Left renal pelvis (tissue), 4 donors: ENCODE measurements at regions not wholly inside any gene's neighbourhood (a gene's known extent, or its start where the extent isn't known, plus 50 kb on each side); places are given as distances from the start of the nearest gene placed in this dataset.

Experiments used
- DNase-seq, 4 donors: peaks; one replicate each; pipeline ENCODE4 v3.0.0-alpha.2; 2013; ENCODE audit warnings: low read depth in 4 of 4, low spot score in 3 of 4

DNA sequence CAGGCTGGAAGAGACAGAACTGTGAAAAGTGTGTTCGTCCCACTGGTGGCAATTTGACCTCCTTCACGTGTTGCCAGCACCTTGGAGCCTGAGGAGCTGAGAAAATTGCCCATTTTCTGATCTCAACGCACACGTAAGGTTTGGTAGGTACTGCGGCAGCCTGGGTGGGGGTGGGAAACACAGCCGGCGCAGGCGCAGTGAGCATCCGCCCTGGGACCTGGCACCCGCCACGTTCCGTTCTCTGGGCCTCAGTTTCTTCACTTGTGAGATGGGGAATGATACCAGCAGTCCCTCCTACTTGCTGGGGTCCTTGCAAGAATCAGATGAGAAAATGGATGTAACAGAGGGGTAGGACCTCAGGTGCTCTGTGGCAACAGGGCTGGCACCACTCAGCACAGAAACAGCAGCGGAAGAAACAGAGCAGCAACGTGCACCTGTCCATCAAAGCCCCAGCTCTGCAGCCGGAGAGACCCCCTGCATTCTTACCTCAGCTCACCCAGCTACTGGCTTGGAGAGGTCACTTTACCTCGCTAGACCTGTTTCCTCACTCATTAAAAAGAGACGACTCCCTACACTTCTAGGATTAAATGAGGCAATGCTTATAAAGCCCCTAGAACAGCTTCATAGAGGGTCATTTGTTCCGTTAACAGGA is 458.0 kb upstream of the ID2 start:
- DNase-seq, result no peak

DNA sequence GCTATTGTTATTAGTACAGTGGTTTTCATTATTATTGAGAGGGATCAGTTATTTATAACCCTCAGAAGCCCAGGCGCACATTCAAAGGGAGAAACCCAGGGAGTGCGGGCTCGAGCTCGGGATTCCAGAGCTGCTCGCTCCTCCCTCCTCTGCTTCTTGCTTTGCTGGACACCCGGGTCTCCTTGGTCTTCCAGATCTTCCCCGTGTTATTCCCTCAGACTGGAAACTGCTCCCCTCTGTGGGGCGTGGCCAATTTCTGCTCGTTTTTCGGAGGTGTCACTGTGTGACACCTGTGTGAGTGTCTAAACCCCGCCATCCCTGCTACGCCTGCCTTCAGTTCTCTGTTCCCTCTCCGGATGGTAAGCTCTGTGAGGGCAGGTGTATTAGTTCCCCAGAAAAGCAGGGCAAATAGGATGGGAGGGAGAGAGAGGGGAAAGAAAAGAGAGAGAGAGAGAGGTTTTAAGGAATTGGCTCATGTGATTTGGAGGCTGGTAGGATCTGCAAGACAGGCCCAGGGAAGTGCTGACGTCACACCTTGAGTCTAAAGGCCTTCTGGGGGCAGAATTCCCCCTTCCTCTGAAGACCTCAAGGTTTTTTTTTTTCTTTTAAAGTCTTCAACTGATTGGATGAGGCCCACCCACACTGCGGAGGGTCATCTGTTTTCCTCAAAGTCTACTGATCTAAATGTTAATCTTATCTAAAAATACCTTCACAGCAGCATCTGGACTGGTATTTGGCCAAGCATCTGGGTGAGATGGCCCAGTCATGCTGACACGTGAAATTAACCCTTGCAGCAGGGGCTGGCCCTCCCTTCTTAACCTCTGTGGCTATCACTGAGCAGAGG is 457.3 kb upstream of the ID2 start:
- DNase-seq, result no peak

DNA sequence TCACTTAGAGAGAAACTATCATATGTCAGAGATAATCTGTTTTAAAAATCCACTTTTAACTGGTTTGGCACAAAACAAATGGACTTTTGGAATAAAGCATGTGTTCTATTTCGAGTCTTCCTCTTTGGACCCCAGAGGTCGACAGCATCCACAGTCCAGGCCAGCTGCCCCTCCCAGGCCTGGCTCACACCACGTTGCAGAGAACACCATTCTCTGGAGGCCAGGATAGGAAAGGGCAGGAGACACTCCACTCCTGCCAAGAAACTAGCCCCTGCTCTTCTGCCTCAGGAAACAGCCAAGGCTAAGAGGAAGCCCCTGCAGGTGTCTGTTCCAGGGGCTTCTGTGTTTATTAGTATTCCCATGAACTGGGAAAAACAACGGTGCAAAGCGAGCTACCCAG is 456.6 kb upstream of the ID2 start:
- DNase-seq, result no peak

DNA sequence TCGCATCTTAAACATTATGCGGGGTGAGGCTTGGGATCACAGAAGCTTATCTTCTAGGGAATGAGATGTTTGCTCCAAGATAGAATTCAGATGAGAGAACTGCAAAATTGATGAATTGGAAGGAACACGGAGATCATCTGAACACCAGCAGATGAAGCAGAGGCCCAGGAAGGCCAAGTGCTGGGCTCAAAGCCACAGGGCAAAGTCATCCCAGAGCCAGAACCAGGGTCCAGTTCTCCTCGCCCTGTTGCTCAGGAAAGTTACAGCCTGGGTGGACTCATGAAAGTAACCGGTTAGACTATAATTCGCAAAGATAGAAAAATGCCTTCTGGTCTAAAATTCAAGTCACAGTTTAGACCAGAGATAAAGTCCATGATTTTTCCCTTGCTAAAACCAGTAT is 456.1 kb upstream of the ID2 start:
- no peak for DNase-seq

DNA sequence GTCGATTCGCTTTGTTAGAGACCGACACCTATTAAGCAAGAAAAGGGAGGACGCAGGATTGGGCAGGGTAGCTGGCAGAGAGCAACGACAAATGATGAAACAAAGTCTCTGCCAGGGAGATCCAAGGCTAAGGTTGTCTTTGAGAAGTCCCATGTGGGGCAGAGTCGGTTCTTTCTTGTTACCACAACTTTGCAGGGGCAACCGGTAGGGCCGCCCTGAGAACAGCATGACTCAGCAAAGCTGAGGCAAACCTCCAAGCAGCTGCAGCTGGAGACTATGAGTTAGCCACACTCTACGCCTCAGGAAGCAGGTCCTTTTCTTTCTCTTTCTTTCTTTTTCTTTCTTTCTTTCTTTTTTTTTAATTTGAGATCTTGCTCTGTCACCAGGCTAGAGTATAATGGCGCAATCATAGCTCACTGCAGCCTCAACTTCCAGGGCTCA is 452.3 kb upstream of the ID2 start:
- no peak for DNase-seq

DNA sequence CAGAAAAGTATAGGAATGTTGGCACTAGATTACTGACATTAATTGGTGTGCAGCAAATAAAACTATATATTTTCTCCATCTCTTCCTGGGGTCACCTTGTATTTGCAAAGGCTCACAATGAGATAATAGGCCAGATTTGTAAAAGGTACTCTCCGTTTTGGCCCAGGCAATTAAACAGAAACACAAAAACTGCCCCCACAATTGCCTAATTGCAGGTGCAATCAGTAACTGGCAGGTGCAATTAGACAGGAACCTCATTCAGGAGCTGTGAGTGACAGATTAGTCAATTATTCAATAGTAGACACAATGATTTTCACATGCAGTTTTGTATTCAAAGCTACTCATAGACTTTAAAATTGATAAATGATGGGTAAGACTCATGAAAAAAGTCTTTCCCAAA is 451.4 kb upstream of the ID2 start:
- DNase-seq, result no peak

DNA sequence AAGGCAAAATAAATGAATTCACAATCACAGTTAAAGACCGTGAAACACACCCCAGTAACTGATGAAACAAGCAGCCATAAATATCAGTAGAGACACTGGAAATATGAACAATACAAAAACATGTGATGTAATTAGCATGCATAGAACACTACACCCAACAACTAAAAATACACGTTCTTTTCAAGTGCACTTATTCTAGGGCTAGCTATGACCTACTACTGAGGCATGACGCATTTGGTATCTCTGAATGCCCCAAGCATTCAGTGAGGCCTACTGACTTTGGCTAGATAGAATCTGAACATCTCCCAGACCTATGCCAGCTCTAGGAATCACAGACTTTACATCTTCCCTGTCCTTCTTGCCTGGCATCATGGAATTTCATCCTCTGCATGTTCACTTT is 450.0 kb upstream of the ID2 start:
- DNase-seq, result no peak

DNA sequence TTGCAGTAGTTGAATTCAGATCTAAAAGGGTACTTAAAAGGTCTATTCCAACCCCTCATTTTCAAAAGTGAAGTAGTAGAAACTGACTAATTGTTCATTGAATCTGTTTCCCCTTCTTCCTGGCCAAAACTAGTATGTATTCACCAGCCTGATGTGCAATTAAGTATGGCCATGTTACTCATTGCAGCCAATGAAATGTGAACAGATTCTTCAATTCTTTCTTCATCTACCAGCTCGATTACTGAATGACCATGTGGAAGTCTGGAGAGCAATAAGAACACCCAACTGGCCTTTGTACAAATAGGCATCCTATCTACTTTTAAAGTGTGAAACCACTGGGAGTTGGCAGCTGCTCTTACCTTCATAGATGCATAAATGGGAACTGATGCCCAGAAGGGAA is 449.0 kb upstream of the ID2 start:
- DNase-seq, result no peak

DNA sequence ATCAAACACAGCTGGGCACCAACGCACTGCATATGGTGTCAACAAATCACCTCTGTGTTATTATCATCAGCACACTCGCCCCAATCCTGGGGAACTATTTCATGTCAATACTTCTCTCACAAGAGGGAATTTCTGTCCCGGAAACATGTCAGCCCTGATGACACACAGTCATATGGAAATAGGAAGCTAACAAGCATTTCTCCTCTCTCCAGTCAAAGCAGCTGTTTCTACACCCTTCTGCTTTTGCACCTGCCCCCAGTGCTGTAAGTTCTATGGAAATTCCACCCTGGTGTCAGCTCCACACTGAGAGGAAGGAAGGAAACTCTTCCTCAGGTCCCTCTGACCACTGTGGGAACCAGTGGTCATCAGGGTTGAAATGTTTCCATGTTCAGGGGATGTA is 447.6 kb upstream of the ID2 start:
- DNase-seq, result no peak

DNA sequence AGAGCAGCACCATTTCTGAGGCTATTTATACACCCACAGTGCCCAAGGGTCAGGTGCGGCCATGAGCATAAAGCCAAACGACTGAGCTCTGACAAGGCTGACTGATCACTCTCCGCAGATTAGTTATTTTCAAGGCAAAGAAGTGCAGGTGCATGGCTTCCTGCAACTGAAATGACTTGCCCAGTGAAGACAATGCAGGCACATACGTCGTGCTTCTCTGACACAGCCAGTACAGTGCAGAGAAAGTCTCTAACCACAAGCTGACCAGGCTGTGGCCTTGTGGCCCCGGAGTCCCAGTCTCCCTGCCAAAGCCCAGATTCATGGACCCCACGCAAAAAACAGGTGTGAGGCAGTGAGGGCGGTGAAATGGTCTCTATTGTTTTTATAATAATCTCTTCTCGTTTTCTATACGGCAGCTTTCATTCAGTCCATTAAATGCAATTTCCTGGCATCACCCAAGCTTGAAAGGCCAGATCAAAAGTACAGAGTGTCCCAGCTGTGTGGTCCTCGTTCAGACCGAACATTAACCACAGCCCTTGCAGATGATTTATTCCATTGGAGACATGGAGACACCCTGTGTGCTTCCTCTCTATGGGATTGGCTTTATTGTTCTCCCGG is 447.0 kb upstream of the ID2 start:
- DNase-seq, result no peak

DNA sequence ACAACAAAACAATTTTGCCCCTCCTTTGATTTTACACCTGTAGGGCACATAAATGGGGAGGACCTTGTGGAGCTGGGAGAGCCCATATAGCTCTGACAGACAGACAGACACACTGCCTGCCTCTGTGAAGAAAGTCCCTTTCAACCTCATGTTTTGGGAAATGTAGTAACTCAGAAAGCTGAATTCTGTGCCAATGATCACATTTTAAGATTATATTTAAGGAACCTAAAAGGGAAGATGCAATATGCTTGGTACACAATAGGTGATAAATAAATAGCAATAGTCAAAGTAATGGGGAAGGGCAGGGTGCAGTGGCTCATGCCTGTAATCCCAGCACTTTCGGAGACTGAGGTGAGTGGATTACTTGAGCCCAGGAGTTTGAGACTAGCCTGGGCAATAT is 446.4 kb upstream of the ID2 start:
- no peak for DNase-seq

DNA sequence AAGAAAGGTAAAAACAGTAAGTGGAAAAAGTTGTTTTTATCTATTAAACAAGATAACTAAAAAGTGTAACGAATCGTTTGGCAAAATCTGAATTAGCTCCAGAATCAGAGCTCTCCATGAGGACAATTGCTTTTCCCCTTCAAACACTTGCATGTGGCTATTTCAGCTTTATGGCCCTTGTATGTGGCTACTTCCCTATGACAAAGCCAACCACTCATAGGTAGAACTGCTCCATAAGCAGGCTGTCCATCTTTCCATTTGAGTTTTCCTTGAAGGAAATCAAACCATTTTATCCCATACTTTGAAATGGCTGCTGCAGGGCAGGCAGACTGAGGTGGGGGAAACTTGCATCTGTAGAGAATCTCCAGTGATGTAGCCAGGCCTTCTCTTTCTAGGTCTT is 445.5 kb upstream of the ID2 start:
- DNase-seq, result no peak

DNA sequence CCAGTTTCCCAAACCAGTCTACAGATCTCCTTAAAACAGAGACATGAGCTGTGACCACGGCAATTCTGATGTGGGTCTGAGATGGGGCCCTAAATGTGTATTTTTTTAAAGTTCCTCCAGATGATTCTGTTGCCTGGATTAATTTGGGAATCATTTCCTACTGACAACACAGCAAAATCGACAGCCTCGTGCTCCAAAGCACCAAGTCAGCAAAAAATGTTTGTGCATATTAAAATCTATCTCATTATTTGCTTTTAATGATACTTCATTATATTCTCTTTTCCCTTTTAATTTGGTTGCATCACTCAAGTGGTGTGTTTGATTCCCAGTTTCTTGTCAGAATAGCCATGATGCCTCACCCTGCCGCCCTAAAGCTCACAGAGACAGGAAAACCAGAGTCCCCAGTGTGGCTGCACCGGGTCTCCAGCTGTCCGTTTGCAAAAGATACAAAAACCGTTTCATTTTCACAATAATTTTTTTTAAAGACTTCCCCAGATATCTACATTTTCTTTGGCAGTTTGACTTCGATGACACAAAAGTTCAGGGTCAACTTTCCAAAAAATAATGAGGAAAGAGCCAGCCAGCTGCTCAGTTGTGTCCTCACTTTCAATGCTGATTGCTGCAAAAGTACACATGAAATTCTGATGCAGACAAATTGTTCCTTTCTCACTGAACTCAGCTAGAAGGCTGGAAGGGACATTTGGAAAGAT is 443.2 kb upstream of the ID2 start:
- no peak for DNase-seq

DNA sequence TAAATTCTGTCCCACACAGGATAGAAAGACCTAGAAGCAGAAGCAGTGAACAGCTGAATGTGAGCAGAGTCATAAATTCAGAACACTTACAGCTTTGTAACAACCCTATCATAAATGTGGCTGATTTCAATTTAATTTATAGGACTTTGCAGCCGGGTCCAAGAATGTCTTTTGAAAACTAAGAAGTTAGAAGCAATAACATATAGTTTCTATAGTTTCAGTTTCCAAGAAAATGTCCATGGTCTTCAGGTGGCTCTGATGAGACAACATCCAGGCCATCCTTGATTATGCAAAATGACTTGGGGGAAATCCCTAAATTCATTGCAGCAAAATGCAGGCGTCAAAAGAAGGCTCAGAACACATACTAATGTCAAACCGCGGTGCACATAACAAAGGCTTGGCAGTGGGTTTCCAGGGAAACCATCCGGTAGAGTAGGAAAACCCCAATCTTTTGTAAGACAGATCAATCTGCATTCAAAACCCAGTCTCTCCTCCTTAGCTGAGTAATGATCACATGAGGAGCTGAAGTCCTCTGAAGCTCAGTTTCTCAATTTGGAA is 442.2 kb upstream of the ID2 start:
- DNase-seq, result no peak

DNA sequence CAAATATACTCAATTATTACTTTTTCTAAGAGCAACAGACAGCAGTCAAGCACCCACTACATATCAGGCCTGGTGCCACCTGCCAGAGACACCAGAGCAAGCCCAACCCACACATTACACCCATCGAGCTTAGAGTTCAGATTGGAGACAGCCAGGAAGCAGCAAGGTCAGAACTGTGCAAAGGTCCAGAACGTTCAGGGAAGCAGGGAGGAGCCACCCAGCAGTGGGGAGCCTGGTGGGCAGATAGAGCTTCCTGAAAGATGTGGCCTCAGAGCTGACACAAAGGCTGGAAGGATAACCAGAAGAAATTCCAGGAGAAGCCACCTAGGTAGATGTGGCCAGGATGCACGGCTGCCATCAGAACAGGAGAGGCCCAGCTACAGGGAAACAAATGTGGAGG is 440.5 kb upstream of the ID2 start:
- no peak for DNase-seq

DNA sequence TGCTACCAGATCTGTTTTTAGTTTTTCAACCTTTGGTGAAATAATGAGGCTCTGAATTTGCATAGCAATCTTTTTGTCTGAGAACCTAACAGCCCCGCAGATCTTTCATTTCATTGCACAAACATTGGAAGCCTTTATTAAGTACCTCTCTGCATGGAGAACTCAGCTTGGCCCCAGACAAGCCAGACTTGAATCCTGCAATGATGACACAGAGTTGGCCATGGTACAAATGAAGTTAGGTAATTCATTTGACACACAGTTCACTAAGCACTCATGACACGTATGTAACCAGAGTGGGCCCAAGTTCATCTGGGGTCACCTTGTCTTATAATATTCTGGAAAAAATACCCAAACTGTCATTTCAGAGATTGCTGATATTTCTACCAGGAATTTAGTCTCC is 439.1 kb upstream of the ID2 start:
- DNase-seq, result no peak

DNA sequence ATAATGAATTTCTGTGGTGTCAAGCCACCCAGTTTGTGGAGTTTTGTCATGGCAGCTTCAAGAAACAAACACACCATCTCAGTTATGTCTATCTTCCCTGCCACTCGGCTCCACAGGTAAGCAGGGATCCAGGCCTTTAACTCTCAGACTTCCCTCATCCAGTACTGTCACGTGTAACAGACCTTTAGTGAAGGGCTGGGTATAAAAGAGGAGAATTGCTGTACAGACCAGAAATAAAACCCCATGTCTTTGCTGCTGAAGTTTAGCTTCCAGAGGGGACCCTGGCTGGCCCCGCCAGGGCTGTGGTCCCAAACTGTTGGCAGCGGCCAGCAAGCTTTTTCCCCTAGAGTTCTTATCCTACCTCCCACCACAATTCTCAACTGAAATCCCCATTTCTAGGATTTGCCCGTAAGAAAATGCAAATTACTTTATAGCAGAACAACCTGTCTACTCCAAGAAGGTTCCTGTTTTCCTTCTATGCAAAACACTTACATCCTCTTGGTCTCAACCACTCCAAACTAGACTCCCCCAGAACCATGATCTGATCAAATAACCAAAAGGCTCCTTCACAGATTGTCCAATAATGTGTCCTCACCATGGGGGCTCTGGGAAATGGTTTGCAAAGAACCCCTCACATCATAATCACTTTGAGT is 438.0 kb upstream of the ID2 start:
- DNase-seq, result no peak

DNA sequence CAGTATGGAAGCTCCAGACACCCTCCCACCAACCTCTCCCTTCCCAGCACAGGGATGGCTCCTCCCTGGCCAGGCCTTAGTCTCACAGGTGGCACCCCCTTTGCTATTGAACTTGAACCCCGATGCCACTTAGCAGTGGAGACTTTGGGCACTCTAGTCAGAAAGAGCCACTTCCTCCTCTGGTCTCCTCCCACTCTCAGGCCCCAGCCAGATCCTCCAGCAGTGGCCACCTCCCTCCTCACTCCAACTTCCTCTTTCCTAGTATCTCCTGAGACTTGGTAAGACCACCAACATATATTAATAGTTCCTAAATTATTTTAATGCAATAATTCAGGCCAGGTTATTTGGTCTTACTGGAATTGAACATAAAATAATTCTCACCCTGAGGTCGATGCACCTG is 437.2 kb upstream of the ID2 start:
- no peak for DNase-seq

DNA sequence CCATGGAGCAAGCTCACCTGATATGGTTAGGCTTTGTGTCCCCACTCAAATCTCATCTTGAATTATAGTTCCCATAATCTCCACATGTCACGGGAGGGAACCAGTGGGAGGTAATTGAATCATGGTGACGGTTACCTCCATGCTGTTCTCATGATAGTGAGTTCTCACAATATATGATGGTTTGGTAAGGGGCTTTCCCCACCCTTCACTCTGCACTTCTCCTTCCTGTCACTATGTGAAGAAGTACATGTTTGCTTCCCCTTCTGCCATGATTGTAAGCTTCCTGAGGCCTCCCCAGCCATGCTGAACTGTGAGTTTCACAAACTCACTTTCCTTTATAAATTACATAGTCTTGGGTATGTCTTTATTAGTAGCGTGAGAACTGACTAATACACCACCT is 435.7 kb upstream of the ID2 start:
- DNase-seq, result no peak

DNA sequence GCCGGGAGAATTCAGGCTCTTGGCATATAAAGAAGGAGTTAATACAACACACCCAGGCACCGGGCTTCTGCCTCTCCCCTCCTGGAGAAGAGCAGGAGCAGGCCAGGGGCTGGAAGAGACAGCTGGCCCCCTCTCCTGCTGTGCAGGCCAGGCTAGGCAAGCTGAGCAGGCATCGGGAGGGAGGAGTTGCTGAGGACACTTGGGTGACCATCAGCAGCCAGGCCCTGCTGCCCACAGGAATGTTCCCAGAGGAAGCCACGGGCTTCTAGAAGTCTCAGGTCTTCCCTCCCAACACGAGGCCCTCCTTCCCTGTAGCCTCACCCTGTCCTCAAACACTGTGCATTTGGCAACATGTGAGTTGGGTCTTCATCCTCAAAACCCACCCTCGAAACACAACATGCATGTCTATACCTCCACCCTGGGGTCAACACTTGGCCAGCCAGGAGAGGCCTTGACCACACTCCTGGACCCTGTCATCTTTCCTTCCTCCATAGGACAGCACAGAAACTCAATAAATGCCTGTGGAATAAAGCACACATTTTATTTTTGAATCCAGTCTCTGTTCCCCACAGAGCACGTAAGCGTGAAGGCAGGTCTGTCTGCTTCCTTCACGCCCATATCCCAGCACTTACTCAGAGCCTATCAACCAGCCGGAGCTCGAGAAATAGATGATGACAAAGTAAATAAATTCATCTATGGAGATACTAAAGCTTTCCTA is 433.8 kb upstream of the ID2 start:
- DNase-seq, result no peak
